Suprapubic skin (tissue), 4 donors: ENCODE measurements at regions not wholly inside any gene's neighbourhood (a gene's known extent, or its start where the extent isn't known, plus 50 kb on each side); places are given as distances from the start of the nearest gene placed in this dataset.

Experiments used
- DNase-seq, 2 donors: peaks; one replicate each; pipeline ENCODE4 v3.0.0-alpha.2; 2019; ENCODE audit warnings: low spot score in 2 of 2
- H3K27ac ChIP-seq: fragments of 200-600 bp; sonication (generic); one replicate; pipeline ENCODE4 v1.5.1; 2019
- H3K27me3 ChIP-seq: fragments of 200-600 bp; sonication (generic); one replicate; pipeline ENCODE4 v1.5.1; 2019
- H3K36me3 ChIP-seq: fragments of 200-600 bp; sonication (generic); one replicate; pipeline ENCODE4 v1.5.1; 2019
- H3K4me1 ChIP-seq: fragments of 200-600 bp; sonication (generic); one replicate; pipeline ENCODE4 v1.5.1; 2019
- H3K4me3 ChIP-seq: fragments of 200-600 bp; sonication (generic); one replicate; pipeline ENCODE4 v1.5.1; 2019; ENCODE audit warnings: mild to moderate bottlenecking
- H3K9me3 ChIP-seq: fragments of 200-600 bp; sonication (generic); one replicate; pipeline ENCODE4 v1.5.1; 2019
- EP300 ChIP-seq: sonication (generic); formaldehyde crosslinking; IDR thresholded peaks from one replicate; pipeline ENCODE4 v1.6.1; 2017; ENCODE audit warnings: antibody characterized with exemption
- POLR2A ChIP-seq, 2 donors: fragments of 450-650 bp; IDR thresholded peaks; one replicate each; pipeline ENCODE4 v1.6.1; 2017; ENCODE audit warnings: antibody characterized with exemption in 2 of 2, mild to moderate bottlenecking in 2 of 2, moderate library complexity in 2 of 2
- POLR2AphosphoS5 ChIP-seq, 3 donors: sonication (generic); formaldehyde crosslinking; IDR thresholded peaks; one replicate each; pipeline ENCODE4 v1.6.1; 2017; ENCODE audit warnings: antibody characterized with exemption in 3 of 3
- WGBS: methylation state at CpG from one replicate; pipeline ENCODE4 v1.1.5; 2018; 5-methylcytosine and 5-hydroxymethylcytosine counted together
- TF ChIP-seq, protein P1 (sequence below), 2 donors: fragments of 200-600 bp in 1 of 2; fragments of 450-650 bp in 1 of 2; sonication (generic) in 1 of 2; IDR thresholded peaks; one replicate each; pipeline ENCODE4 v1.5.1; 2016 to 2019; ENCODE audit warnings: antibody characterized with exemption in 2 of 2, mild to moderate bottlenecking in 1 of 2, moderate library complexity in 1 of 2

DNA sequence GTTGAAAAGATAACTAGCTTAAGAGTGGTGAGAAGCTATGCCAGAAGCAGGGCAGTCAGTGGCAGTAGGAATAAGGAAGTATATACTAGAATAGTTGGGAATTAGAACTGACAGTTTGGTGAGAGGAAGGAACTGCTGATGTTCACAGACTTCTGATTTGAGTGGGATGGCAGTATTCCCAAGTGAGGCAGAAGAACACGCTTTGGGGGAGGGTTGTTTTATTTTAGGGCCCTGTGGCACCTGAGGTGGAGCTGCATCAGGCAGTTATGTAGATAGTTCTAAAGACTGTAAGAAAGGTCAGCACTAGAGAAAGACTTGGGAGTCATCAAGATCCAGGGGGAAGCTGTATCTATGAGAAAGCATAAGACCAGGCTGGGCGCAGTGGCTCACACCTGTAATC, 66.3 kb upstream of the TNRC6B start:
- no peak for TF ChIP-seq POLR2A (IDR thresholded peaks at IDR 0.05)
- TF ChIP-seq EP300: no peak
- TF ChIP-seq, protein P1, sequence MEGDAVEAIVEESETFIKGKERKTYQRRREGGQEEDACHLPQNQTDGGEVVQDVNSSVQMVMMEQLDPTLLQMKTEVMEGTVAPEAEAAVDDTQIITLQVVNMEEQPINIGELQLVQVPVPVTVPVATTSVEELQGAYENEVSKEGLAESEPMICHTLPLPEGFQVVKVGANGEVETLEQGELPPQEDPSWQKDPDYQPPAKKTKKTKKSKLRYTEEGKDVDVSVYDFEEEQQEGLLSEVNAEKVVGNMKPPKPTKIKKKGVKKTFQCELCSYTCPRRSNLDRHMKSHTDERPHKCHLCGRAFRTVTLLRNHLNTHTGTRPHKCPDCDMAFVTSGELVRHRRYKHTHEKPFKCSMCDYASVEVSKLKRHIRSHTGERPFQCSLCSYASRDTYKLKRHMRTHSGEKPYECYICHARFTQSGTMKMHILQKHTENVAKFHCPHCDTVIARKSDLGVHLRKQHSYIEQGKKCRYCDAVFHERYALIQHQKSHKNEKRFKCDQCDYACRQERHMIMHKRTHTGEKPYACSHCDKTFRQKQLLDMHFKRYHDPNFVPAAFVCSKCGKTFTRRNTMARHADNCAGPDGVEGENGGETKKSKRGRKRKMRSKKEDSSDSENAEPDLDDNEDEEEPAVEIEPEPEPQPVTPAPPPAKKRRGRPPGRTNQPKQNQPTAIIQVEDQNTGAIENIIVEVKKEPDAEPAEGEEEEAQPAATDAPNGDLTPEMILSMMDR (IDR thresholded peaks at IDR 0.05): no peak
- TF ChIP-seq POLR2AphosphoS5 (IDR thresholded peaks at IDR 0.05): no peak
- Histone ChIP-seq H3K27me3 (no peaks in the 10 kb centered on the region), H3K9me3 (no peaks in the 10 kb centered on the region), H3K27ac (no peak overlapping the region), H3K4me1 (peaks cover 30% of the 10 kb centered on the region), H3K36me3 (no peaks in the 10 kb centered on the region), H3K4me3 (no peak overlapping the region)
- 83% methylated on average over 2 of the region's 2 CpGs for WGBS
- DNase-seq: no peak

- Histone ChIP-seq H3K9me3 (no peaks in the 10 kb centered on the region), H3K36me3 (no peaks in the 10 kb centered on the region), H3K4me1 (peaks cover 20% of the 10 kb centered on the region), H3K4me3 (no peak overlapping the region), H3K27me3 (no peaks in the 10 kb centered on the region), H3K27ac (no peak overlapping the region)
- WGBS: 87% methylated on average over 3 of the region's 3 CpGs
- TF ChIP-seq, protein P1 (IDR thresholded peaks at IDR 0.05): no peak
- TF ChIP-seq POLR2AphosphoS5 (IDR thresholded peaks at IDR 0.05) (no peak), EP300 (no peak)
- DNase-seq: no peak
Observed at GRCh38 chr22:40112595-40112994, 65.1 kb upstream of the TNRC6B start.

DNA sequence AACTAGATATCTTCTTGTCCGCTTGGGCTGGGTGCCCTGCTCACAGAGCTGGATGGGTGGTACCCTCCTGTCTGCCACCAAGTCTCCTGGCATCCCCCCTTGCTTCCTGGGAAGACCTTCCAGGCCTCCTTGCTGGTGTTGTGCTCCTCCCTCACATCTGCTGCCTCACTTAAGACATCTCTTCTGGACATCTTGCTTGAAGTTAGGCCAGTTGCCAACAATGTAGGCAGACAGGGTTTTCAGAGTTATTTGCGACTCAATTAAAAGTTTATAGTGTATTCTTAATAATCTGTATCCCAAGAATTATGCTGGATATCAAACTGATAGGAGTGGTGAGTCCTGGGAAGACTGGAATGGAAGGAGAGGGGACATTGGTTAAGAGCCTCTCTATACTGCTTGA, 64.0 kb upstream of the TNRC6B start:
- peaks cover 9% of the 10 kb centered on the region for H3K4me1 ChIP-seq
- no peaks in the 10 kb centered on the region for H3K36me3 ChIP-seq
- H3K4me3 ChIP-seq: no peak overlapping the region
- WGBS: 73% methylated on average over 2 of the region's 2 CpGs
- H3K27me3 ChIP-seq: no peaks in the 10 kb centered on the region
- no peak for TF ChIP-seq POLR2A (IDR thresholded peaks at IDR 0.05)
- TF ChIP-seq, protein P1 (IDR thresholded peaks at IDR 0.05): no peak
- no peak for TF ChIP-seq EP300
- TF ChIP-seq POLR2AphosphoS5 (IDR thresholded peaks at IDR 0.05): no peak
- DNase-seq: no peak
- H3K27ac ChIP-seq: no peak overlapping the region
- no peaks in the 10 kb centered on the region for H3K9me3 ChIP-seq

- Histone ChIP-seq H3K36me3 (no peaks in the 10 kb centered on the region), H3K4me1 (peaks cover 9% of the 10 kb centered on the region), H3K27me3 (no peaks in the 10 kb centered on the region), H3K27ac (no peak overlapping the region), H3K9me3 (no peaks in the 10 kb centered on the region), H3K4me3 (no peak overlapping the region)
- no peak for DNase-seq
- no peak for TF ChIP-seq POLR2A (IDR thresholded peaks at IDR 0.05)
- TF ChIP-seq, protein P1 (IDR thresholded peaks at IDR 0.05): no peak
- TF ChIP-seq POLR2AphosphoS5 (IDR thresholded peaks at IDR 0.05): no peak
- TF ChIP-seq EP300: no peak
- WGBS: 74% methylated on average over 6 of the region's 6 CpGs
Observed at GRCh38 chr22:40114411-40114810, 63.3 kb upstream of the TNRC6B start.

DNA sequence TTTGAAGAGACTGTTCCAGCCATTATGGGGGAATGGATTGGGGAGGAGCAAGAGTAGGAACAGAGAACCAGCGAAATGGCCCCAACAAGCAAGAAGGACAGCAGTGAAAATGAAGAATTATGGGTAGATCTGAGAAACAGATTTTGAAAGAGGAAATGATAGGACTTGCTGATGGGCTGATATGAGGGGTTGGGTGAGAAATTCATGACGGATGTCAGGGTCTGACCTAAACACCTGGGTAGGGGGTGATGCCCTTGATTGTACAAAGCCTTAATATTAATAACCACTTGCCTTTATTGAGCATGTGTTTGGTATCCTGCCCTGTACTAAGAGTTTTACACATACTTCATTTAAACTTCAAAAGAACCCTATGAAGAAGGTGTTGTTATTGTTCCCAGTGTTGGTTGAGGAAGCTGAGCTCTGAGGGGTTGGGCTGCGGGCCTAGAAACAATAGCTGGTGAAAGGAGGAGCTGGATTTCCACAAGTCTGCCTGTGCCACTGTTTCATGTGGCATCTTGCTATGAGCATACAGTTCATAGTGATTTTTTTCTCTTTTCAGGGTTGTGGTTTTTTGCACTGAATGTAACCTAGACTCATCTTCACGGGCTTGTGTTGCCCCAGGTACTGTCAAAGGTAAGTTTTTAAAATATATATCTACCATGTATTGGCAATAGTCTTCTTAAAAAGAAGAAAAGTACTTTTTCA, 61.1 kb upstream of the TNRC6B start:
- Histone ChIP-seq H3K4me1 (peaks cover 9% of the 10 kb centered on the region), H3K27ac (no peak overlapping the region), H3K27me3 (no peaks in the 10 kb centered on the region), H3K36me3 (no peaks in the 10 kb centered on the region), H3K9me3 (no peaks in the 10 kb centered on the region), H3K4me3 (no peak overlapping the region)
- TF ChIP-seq POLR2A (IDR thresholded peaks at IDR 0.05) (no peak), EP300 (no peak), POLR2AphosphoS5 (IDR thresholded peaks at IDR 0.05) (no peak)
- TF ChIP-seq, protein P1 (IDR thresholded peaks at IDR 0.05): no peak
- 85% methylated on average over 4 of the region's 4 CpGs for WGBS
- no peak for DNase-seq
